ENCODE measurements at regions not wholly inside any gene's neighbourhood (a gene's known extent, or its start where the extent isn't known, plus 50 kb on each side); places are given as distances from the start of the nearest gene placed in this dataset.

DNA sequence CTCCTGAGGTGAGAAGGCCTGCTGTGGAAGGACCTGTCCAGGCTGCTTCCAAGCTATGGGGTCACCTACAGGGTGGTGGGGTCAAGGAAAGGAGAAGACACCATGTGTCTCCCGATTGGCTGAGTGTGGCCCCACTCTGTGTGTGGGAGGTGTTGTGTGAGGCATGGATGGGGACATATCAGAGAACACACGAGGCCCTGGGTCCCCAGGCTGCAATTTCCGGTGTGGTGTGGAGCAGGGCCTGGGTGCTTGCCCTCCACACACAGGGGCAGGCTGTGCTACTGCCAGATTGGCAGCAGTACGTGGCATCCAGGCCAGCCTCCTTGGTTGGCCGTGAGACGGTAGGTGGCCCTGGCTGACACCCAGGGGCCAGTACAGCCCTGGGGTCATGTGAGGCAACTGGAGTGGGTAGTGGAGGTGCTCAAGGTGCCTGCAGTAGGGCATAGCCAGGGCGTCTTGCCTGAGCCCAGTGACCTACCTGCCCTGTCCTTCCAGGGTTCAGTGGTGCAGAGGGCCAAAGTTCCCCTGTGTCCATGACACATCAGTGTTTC is 233.8 kb downstream of the SNRPN start:
- Histone ChIP-seq H3K27ac (no peak overlapping the region), H3K36me3 (replicated peaks in 1 of 2) (no peaks in the 10 kb centered on the region), H3K4me1 (replicated peaks in 1 of 2) (no peaks in the 10 kb centered on the region), H3K4me3 (no peak overlapping the region), H3K9me3 (replicated peaks in 1 of 3) (no peaks in the 10 kb centered on the region), H3K27me3 (no peaks in the 10 kb centered on the region)
- no peak for DNase-seq
- TF ChIP-seq POLR2A (IDR thresholded peaks at IDR 0.05) (no peak), CTCF (IDR thresholded peaks at IDR 0.05) (no peak)
- intact Hi-C loops (cut with DNase I), result loop anchor here in 1 of 2 donors (5.0 kb wide), 1 partner anchor 39 kb away; no protein-coding TSS in a partner anchor
- WGBS, 4 donors, result 70 to 81% (median 76%) methylated on average over 2 to 7 of the region's 7 CpGs

DNA sequence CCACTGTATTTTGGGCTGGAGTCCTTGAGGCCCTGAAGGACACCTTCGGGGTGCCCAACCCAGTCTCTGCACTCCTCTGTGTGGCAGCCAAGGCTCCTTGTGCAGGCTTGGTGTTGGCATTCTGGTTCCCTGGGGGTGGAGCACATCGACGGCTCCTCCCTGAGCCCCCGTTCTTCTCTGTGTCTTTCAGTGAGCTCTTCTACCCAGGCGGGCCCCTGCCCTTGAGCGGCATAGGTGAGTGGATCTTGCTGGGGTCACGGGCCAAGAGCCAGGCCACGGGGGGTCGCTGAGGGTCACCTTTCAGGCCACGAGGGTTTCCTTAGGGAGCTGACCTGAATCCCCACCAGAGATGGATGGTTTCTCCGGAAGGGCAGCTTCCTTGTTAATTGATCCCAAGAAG is 234.8 kb downstream of the SNRPN start:
- no peak for DNase-seq
- no peak for TF ChIP-seq CTCF (IDR thresholded peaks at IDR 0.05)
- no peak for TF ChIP-seq POLR2A (IDR thresholded peaks at IDR 0.05)
- Histone ChIP-seq H3K27me3 (no peaks in the 10 kb centered on the region), H3K36me3 (replicated peaks in 1 of 2) (no peaks in the 10 kb centered on the region), H3K4me1 (replicated peaks in 1 of 2) (no peaks in the 10 kb centered on the region), H3K27ac (no peak overlapping the region), H3K9me3 (replicated peaks in 1 of 3) (no peaks in the 10 kb centered on the region), H3K4me3 (no peak overlapping the region)
- 75 to 93% (median 80%) methylated on average over 8 to 11 of the region's 11 CpGs for WGBS, 4 donors
- intact Hi-C loops (cut with DNase I), result loop anchor here in 1 of 2 donors (5.0 kb wide), 1 partner anchor 38 kb away; no protein-coding TSS in a partner anchor

GRCh38 chr15:25192651-25193050 is 237.9 kb downstream of the SNRPN start:
- Histone ChIP-seq H3K4me3 (no peak overlapping the region), H3K27ac (no peak overlapping the region), H3K27me3 (no peaks in the 10 kb centered on the region), H3K9me3 (replicated peaks in 1 of 3) (no peaks in the 10 kb centered on the region), H3K36me3 (replicated peaks in 1 of 2) (no peaks in the 10 kb centered on the region), H3K4me1 (replicated peaks in 1 of 2) (no peaks in the 10 kb centered on the region)
- WGBS, 4 donors, result 80 to 92% (median 88%) methylated on average over 11 of the region's 11 CpGs; no CpG with 5 or more reads in 1 of the 4 donors
- TF ChIP-seq POLR2A (IDR thresholded peaks at IDR 0.05) (no peak), CTCF (IDR thresholded peaks at IDR 0.05) (no peak)
- no peak for DNase-seq
- intact Hi-C loops (cut with DNase I), result no loop called here

DNA sequence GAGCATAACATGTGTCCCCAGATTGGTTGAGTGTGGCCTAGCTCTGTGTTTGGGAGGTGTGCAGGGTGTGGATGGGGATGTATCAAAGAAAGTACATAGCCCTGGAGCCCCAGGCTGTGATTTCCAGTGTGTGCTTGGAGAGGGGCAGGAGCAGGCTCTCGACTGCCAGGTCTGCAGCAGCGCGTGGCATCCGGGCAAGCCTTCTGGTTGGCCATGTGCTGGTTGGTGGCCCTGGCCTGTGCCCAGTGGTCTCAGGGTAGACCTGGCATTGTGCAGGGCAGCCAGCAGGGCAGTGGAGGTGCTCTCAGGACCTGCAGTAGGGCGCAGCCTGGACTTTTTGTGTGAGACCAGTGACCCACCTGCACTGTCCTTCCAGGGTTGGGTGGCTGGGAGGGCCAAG is 231.5 kb downstream of the UBE3A start:
- no peak overlapping the region for H3K27ac ChIP-seq
- WGBS, 4 donors, result 70 to 94% (median 85%) methylated on average over 2 to 5 of the region's 5 CpGs
- no peaks in the 10 kb centered on the region for H3K27me3 ChIP-seq
- no peaks in the 10 kb centered on the region for H3K4me1 ChIP-seq (replicated peaks in 1 of 2)
- H3K4me3 ChIP-seq, result no peak overlapping the region
- H3K36me3 ChIP-seq (replicated peaks in 1 of 2), result no peaks in the 10 kb centered on the region
- TF ChIP-seq POLR2A (IDR thresholded peaks at IDR 0.05), result no peak
- no peak for TF ChIP-seq CTCF (IDR thresholded peaks at IDR 0.05)
- DNase-seq, result no peak
- intact Hi-C loops (cut with DNase I), result no loop called here
- no peaks in the 10 kb centered on the region for H3K9me3 ChIP-seq (replicated peaks in 1 of 3)
